A549 (cell line): ENCODE measurements at regions not wholly inside any gene's neighbourhood (a gene's known extent, or its start where the extent isn't known, plus 50 kb on each side); places are given as distances from the start of the nearest gene placed in this dataset.

Experiments
- ATAC-seq, 2 experiments: fragments of 200-7000 bp in 1 of 2; fragments of >200 bp in 1 of 2; cut with Nextera tagmentation in 1 of 2; cut with Tn5 transposase in 1 of 2; 3 replicates each; pipeline versions ENCODE4 v1.8.0 to v1.9.1; 2018 to 2020; ENCODE audit warnings: mild to moderate bottlenecking in 1 of 2, moderate library complexity in 1 of 2
- CTCF ChIA-PET: fragments of 300-600 bp; sonication (Branson Sonifier 250); formaldehyde crosslinking; extraction: SDS; loops from one replicate; lab custom pipeline; 2021; ENCODE audit warnings: antibody characterized with exemption, inconsistent platforms; lab: Yijun Ruan, JAX
- POLR2A ChIA-PET: fragments of 350-600 bp; formaldehyde crosslinking; extraction: SDS; loops from one replicate; lab custom pipeline; 2021; ENCODE audit warnings: antibody characterized with exemption, inconsistent platforms; lab: Yijun Ruan, JAX
- DNase-seq, 2 experiments: peaks; one replicate each; pipeline versions ENCODE4 v3.0.0 to v3.0.0-alpha.2; 2011 to 2016; ENCODE audit warnings: low read depth in 1 of 2, low spot score in 1 of 2
- FAIRE-seq: peaks from 2 replicates; lab custom pipeline; 2011; peaks lifted over from hg19 to GRCh38; lab: Jason Lieb, UNC
- H3K27ac ChIP-seq, 2 experiments: fragments of >200 bp; sonication (Bioruptor Twin); formaldehyde crosslinking; 3 replicates each; pipeline ENCODE4 v1.5.1; 2016 to 2017
- H3K4me1 ChIP-seq: fragments of >200 bp; sonication (Bioruptor Twin); formaldehyde crosslinking; 3 replicates; pipeline ENCODE4 v1.6.1; 2016
- H3K4me2 ChIP-seq: fragments of >200 bp; sonication (Bioruptor Twin); formaldehyde crosslinking; 3 replicates; pipeline ENCODE4 v1.6.1; 2016
- H3K4me3 ChIP-seq: fragments of >200 bp; sonication (Bioruptor Twin); formaldehyde crosslinking; 3 replicates; pipeline ENCODE4 v1.5.1; 2016
- H3K9me3 ChIP-seq: fragments of >200 bp; sonication (Bioruptor Twin); formaldehyde crosslinking; 3 replicates; pipeline ENCODE4 v1.6.1; 2016
- BHLHE40 ChIP-seq: IDR thresholded peaks from 2 replicates; pipeline ENCODE4 v1.6.1; 2012; ENCODE audit warnings: low read depth, low read length, inconsistent platforms
- CBX2 ChIP-seq: fragments of 200-600 bp; sonication (generic); IDR thresholded peaks from 2 replicates; pipeline ENCODE4 v1.6.1; 2016; ENCODE audit warnings: low read depth, mild to moderate bottlenecking, borderline replicate concordance
- EHF ChIP-seq: fragments of 250-450 bp; sonication (Bioruptor Pico); IDR thresholded peaks from 2 replicates; pipeline ENCODE4 v1.5.0; 2020; ENCODE audit warnings: mild to moderate bottlenecking
- EHMT2 ChIP-seq: fragments of 200-600 bp; sonication (generic); IDR thresholded peaks from 2 replicates; pipeline ENCODE4 v1.6.1; 2016; ENCODE audit warnings: antibody characterized with exemption, low read depth, mild to moderate bottlenecking, moderate library complexity
- ELK1 ChIP-seq: fragments of 150-350 bp; IDR thresholded peaks from 2 replicates; pipeline ENCODE4 v1.6.1; 2014; ENCODE audit warnings: low read depth, mild to moderate bottlenecking, low read length
- ESRRA ChIP-seq: fragments of 150-350 bp; IDR thresholded peaks from 2 replicates; pipeline ENCODE4 v1.6.1; 2014; ENCODE audit warnings: mild to moderate bottlenecking, low read length, borderline replicate concordance
- FOXS1 ChIP-seq: fragments of 250-450 bp; sonication (Bioruptor Pico); IDR thresholded peaks from 2 replicates; pipeline ENCODE4 v1.5.0; 2020; ENCODE audit warnings: mild to moderate bottlenecking, moderate library complexity
- HDAC2 ChIP-seq: fragments of 200-600 bp; sonication (generic); IDR thresholded peaks from 2 replicates; pipeline ENCODE4 v1.6.1; 2016
- HEYL ChIP-seq: fragments of 250-450 bp; sonication (Bioruptor Pico); IDR thresholded peaks from 2 replicates; pipeline ENCODE4 v1.8.0; 2021; ENCODE audit warnings: mild to moderate bottlenecking, moderate library complexity
- JUNB ChIP-seq: fragments of >200 bp; sonication (Bioruptor Twin); formaldehyde crosslinking; IDR thresholded peaks from 2 replicates; pipeline ENCODE4 v1.6.1; 2016
- KDM5A ChIP-seq: fragments of 200-600 bp; sonication (generic); IDR thresholded peaks from 2 replicates; pipeline ENCODE4 v1.6.1; 2016; ENCODE audit warnings: antibody characterized with exemption, mild to moderate bottlenecking
- NFE2L2 ChIP-seq: fragments of 150-350 bp; conservative IDR thresholded peaks from 2 replicates; pipeline ENCODE4 v1.6.1; 2014; ENCODE audit warnings: low read length
- PBX3 ChIP-seq: IDR thresholded peaks from 2 replicates; pipeline ENCODE4 v1.6.1; 2012
- POLR2A ChIP-seq: IDR thresholded peaks from 2 replicates; pipeline ENCODE4 v1.6.1; 2012; ENCODE audit warnings: mild to moderate bottlenecking, low read length
- POLR2AphosphoS2 ChIP-seq: conservative IDR thresholded peaks from 2 replicates; pipeline ENCODE4 v1.6.1; 2012; ENCODE audit warnings: low read length, improper control_type of control experiment, inconsistent platforms
- RAD21 ChIP-seq, 2 experiments: fragments of >200 bp in 1 of 2; sonication (Bioruptor Twin) in 1 of 2; formaldehyde crosslinking in 1 of 2; IDR thresholded peaks in 1 of 2; conservative IDR thresholded peaks in 1 of 2; 2 replicates in 1 of 2; 3 replicates in 1 of 2; pipeline ENCODE4 v1.6.1; 2012 to 2018; ENCODE audit warnings: inconsistent platforms in 1 of 2
- RARB ChIP-seq: fragments of 250-450 bp; sonication (Bioruptor Pico); IDR thresholded peaks from 2 replicates; pipeline ENCODE4 v1.8.0; 2021; ENCODE audit warnings: mild to moderate bottlenecking, moderate library complexity
- RCOR1 ChIP-seq: fragments of 150-350 bp; IDR thresholded peaks from 2 replicates; pipeline ENCODE4 v1.6.1; 2014; ENCODE audit warnings: antibody characterized with exemption, low read length, low read depth
- RFX5 ChIP-seq: fragments of 450-650 bp; IDR thresholded peaks from 2 replicates; pipeline ENCODE4 v1.7.1; 2014; ENCODE audit warnings: antibody characterized with exemption, mild to moderate bottlenecking, moderate library complexity
- SMC3 ChIP-seq: fragments of >200 bp; sonication (Bioruptor Twin); formaldehyde crosslinking; IDR thresholded peaks from 3 replicates; pipeline ENCODE4 v1.6.1; 2018; ENCODE audit warnings: inconsistent platforms
- TFCP2L1 ChIP-seq: fragments of 250-450 bp; sonication (Bioruptor Pico); IDR thresholded peaks from 2 replicates; pipeline ENCODE4 v1.5.0; 2021; ENCODE audit warnings: mild to moderate bottlenecking
- ZC3H11A ChIP-seq: fragments of 450-650 bp; IDR thresholded peaks from 2 replicates; pipeline ENCODE4 v1.6.1; 2014; ENCODE audit warnings: antibody characterized with exemption, mild to moderate bottlenecking
- ZFP36 ChIP-seq: fragments of 450-650 bp; IDR thresholded peaks from 2 replicates; pipeline ENCODE4 v1.6.1; 2014; ENCODE audit warnings: borderline replicate concordance; ENCODE audit not compliant: partially characterized antibody
- ZNF302 ChIP-seq: fragments of 250-450 bp; sonication (Bioruptor Pico); IDR thresholded peaks from 2 replicates; pipeline ENCODE4 v1.9.0; 2021; ENCODE audit warnings: inconsistent platforms, mild to moderate bottlenecking, moderate library complexity
- WGBS: methylation state at CpG from one replicate; pipeline ENCODE4 v1.1.6; 2017; ENCODE audit errors: missing lambda C conversion rate; 5-methylcytosine and 5-hydroxymethylcytosine counted together
- TF ChIP-seq, protein P1 (sequence below): fragments of 200-600 bp; sonication (generic); IDR thresholded peaks from 2 replicates; pipeline ENCODE4 v1.6.1; 2016; ENCODE audit warnings: antibody characterized with exemption, mild to moderate bottlenecking, moderate library complexity
- TF ChIP-seq, protein P2 (sequence below): IDR thresholded peaks from 2 replicates; pipeline ENCODE4 v1.6.1; 2012

GRCh38 chr9:129524582-129525270 lies 96.2 kb downstream of the C9orf50 start:
- no peak for FAIRE-seq

DNA sequence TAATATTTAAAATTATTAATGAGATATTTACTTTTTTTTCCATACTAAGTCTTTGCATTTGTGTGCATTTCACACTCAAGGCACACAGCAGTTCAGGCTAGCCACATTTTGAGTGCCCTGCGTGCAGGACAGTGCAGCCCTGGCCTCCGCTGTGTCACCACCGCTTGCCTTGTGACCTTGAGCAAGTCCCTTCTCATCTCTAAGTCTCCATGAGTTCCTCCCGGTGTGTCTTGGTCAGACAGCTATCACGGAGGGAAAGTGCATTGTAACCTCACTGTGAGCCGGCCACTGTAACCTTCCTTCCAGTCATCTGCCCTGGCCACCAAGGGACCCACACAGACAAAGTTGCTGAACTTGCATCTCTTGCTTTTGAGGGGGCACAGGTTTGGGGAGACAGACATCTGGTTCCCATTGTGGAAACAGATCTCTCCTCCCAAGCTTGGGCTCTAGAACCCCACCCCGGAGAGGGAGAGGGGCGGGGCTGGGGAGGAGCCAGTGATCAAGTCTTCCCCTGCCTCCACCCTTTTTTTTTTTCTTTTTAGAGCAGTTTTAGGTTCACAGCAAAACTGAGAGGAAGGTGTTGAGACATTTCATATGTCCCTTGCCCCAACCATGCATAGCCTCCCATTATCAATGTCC lies 96.8 kb downstream of the C9orf50 start:
- FAIRE-seq (no peak), DNase-seq (no peak), ATAC-seq (no peak)
- Histone ChIP-seq H3K27ac (no peak overlapping the region), H3K9me3 (peaks cover 32% of the 10 kb centered on the region), H3K4me2 (no peak overlapping the region), H3K4me3 (no peak overlapping the region), H3K4me1 (no peaks in the 10 kb centered on the region)
- WGBS: 84% methylated on average over 8 of the region's 8 CpGs
- CTCF ChIA-PET: interaction anchor here (0.7 kb wide), 1 partner anchor 44 kb away, joined by 3 read pairs; no protein-coding TSS in a partner anchor
- POLR2A ChIA-PET: no interaction called here
- no peak for TF ChIP-seq TFCP2L1 (CRISPR knock-in tag)
- no peak for TF ChIP-seq ZC3H11A
- TF ChIP-seq NFE2L2: no peak
- no peak for TF ChIP-seq RAD21 (conservative IDR thresholded peaks at IDR 0.05 in 1 of 2, IDR thresholded peaks at IDR 0.05 in 1 of 2)
- TF ChIP-seq, protein P1, sequence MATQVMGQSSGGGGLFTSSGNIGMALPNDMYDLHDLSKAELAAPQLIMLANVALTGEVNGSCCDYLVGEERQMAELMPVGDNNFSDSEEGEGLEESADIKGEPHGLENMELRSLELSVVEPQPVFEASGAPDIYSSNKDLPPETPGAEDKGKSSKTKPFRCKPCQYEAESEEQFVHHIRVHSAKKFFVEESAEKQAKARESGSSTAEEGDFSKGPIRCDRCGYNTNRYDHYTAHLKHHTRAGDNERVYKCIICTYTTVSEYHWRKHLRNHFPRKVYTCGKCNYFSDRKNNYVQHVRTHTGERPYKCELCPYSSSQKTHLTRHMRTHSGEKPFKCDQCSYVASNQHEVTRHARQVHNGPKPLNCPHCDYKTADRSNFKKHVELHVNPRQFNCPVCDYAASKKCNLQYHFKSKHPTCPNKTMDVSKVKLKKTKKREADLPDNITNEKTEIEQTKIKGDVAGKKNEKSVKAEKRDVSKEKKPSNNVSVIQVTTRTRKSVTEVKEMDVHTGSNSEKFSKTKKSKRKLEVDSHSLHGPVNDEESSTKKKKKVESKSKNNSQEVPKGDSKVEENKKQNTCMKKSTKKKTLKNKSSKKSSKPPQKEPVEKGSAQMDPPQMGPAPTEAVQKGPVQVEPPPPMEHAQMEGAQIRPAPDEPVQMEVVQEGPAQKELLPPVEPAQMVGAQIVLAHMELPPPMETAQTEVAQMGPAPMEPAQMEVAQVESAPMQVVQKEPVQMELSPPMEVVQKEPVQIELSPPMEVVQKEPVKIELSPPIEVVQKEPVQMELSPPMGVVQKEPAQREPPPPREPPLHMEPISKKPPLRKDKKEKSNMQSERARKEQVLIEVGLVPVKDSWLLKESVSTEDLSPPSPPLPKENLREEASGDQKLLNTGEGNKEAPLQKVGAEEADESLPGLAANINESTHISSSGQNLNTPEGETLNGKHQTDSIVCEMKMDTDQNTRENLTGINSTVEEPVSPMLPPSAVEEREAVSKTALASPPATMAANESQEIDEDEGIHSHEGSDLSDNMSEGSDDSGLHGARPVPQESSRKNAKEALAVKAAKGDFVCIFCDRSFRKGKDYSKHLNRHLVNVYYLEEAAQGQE: no peak
- TF ChIP-seq HDAC2: no peak
- no peak for TF ChIP-seq RFX5
- no peak for TF ChIP-seq EHF (CRISPR knock-in tag)
- no peak for TF ChIP-seq RCOR1
- no peak for TF ChIP-seq PBX3
- no peak for TF ChIP-seq ESRRA
- no peak for TF ChIP-seq CBX2
- no peak for TF ChIP-seq KDM5A
- TF ChIP-seq FOXS1 (CRISPR knock-in tag): no peak
- TF ChIP-seq ZNF302 (CRISPR knock-in tag): no peak
- TF ChIP-seq, protein P2, sequence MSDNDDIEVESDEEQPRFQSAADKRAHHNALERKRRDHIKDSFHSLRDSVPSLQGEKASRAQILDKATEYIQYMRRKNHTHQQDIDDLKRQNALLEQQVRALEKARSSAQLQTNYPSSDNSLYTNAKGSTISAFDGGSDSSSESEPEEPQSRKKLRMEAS: no peak

More at GRCh38 chr9:129524582-129525270, 96.2 kb downstream of the C9orf50 start:
- Histone ChIP-seq H3K4me2 (no peak overlapping the region), H3K4me1 (no peaks in the 10 kb centered on the region), H3K27ac (no peak overlapping the region), H3K4me3 (no peak overlapping the region), H3K9me3 (peaks cover 30% of the 10 kb centered on the region)
- POLR2A ChIA-PET: no interaction called here
- TF ChIP-seq ZFP36: no peak
- no peak for TF ChIP-seq EHMT2
- TF ChIP-seq HDAC2: no peak
- TF ChIP-seq RFX5: no peak
- TF ChIP-seq ZNF302 (CRISPR knock-in tag): no peak
- no peak for TF ChIP-seq KDM5A
- no peak for TF ChIP-seq HEYL (CRISPR knock-in tag)
- no peak for TF ChIP-seq POLR2A
- TF ChIP-seq, protein P2: no peak
- TF ChIP-seq ELK1: no peak
- TF ChIP-seq POLR2AphosphoS2: no peak
- no peak for TF ChIP-seq EHF (CRISPR knock-in tag)
- TF ChIP-seq RARB: no peak
- TF ChIP-seq BHLHE40: no peak
- TF ChIP-seq SMC3: no peak
- TF ChIP-seq JUNB: no peak
- WGBS: 88% methylated on average over 17 of the region's 17 CpGs
- CTCF ChIA-PET: no interaction called here
- ATAC-seq: no peak
- DNase-seq: no peak
